ENCODE measurements at regions not wholly inside any gene's neighbourhood (a gene's known extent, or its start where the extent isn't known, plus 50 kb on each side); places are given as distances from the start of the nearest gene placed in this dataset.

- DNase-seq, result no peak
Measured at GRCh38 chr13:111862836-111863815, 203.8 kb upstream of the SOX1 start.

- no peak for DNase-seq
Measured at GRCh38 chr13:111864566-111864965, 202.4 kb upstream of the SOX1 start.

- no peak for DNase-seq
Measured at GRCh38 chr13:111865046-111865445, 201.9 kb upstream of the SOX1 start.

GRCh38 chr13:111865826-111866225 is 201.1 kb upstream of the SOX1 start:
- no peak for DNase-seq

- no peak for DNase-seq
Measured at GRCh38 chr13:111866731-111867245, 200.2 kb upstream of the SOX1 start.

GRCh38 chr13:111867657-111868056 is 199.3 kb upstream of the SOX1 start:
- DNase-seq, result no peak

GRCh38 chr13:111868716-111869115 is 198.2 kb upstream of the SOX1 start:
- no peak for DNase-seq

- no peak for DNase-seq
Measured at GRCh38 chr13:111872475-111873150, 194.3 kb upstream of the SOX1 start.

- DNase-seq, result no peak
Measured at GRCh38 chr13:111873676-111874178, 193.2 kb upstream of the SOX1 start.

GRCh38 chr13:111874981-111875380 is 192.0 kb upstream of the SOX1 start:
- DNase-seq, result no peak

- DNase-seq, result no peak
Measured at GRCh38 chr13:111875915-111876314, 191.0 kb upstream of the SOX1 start.

GRCh38 chr13:111876506-111876905 is 190.4 kb upstream of the SOX1 start:
- DNase-seq, result no peak

GRCh38 chr13:111877906-111878305 is 189.0 kb upstream of the SOX1 start:
- no peak for DNase-seq

GRCh38 chr13:111879719-111880118 is 187.2 kb upstream of the SOX1 start:
- no peak for DNase-seq

- no peak for DNase-seq
Measured at GRCh38 chr13:111880185-111880584, 186.8 kb upstream of the SOX1 start.

- DNase-seq, result no peak
Measured at GRCh38 chr13:111881700-111882099, 185.2 kb upstream of the SOX1 start.

GRCh38 chr13:111882351-111882750 is 184.6 kb upstream of the SOX1 start:
- no peak for DNase-seq

GRCh38 chr13:111883571-111884343 is 183.2 kb upstream of the SOX1 start:
- DNase-seq, result no peak

- no peak for DNase-seq
Measured at GRCh38 chr13:111886217-111886945, 180.6 kb upstream of the SOX1 start.

- peak; percentile 61 to 64 for DNase-seq
Measured at GRCh38 chr13:111893071-111893606, 173.8 kb upstream of the SOX1 start.
